Bronchial epithelial cell (primary cell): ENCODE measurements at regions not wholly inside any gene's neighbourhood (a gene's known extent, or its start where the extent isn't known, plus 50 kb on each side); places are given as distances from the start of the nearest gene placed in this dataset.

Experiments used
- DNase-seq: peaks from one replicate; pipeline ENCODE4 v3.0.0-alpha.2; 2010; ENCODE audit warnings: low read depth
- FAIRE-seq: peaks from 2 replicates; lab custom pipeline; 2011; peaks lifted over from hg19 to GRCh38; lab: Jason Lieb, UNC
- H3K27me3 ChIP-seq: 2 replicates; pipeline ENCODE4 v1.5.1; 2011; ENCODE audit warnings: low read length; ENCODE audit not compliant: control insufficient read depth, insufficient read depth
- H3K36me3 ChIP-seq: 2 replicates; pipeline ENCODE4 v1.5.1; 2011; ENCODE audit warnings: low read length; ENCODE audit not compliant: control insufficient read depth, insufficient read depth
- H3K4me3 ChIP-seq: 2 replicates; pipeline ENCODE4 v1.5.1; 2011; ENCODE audit warnings: mild to moderate bottlenecking, low read depth, low read length, control low read depth
- TF ChIP-seq, protein P1 (sequence below): IDR thresholded peaks from 2 replicates; pipeline ENCODE4 v1.5.1; 2011; ENCODE audit warnings: mild to moderate bottlenecking, moderate library complexity, low read length, control low read depth, inconsistent platforms; ENCODE audit not compliant: insufficient read depth, severe bottlenecking

GRCh38 chr4:182085051-182085480, 158.1 kb upstream of the TENM3 start:
- FAIRE-seq: no peak
- H3K4me3 ChIP-seq: no peak overlapping the region
- no peak for DNase-seq
- no peaks in the 10 kb centered on the region for H3K36me3 ChIP-seq
- TF ChIP-seq, protein P1, sequence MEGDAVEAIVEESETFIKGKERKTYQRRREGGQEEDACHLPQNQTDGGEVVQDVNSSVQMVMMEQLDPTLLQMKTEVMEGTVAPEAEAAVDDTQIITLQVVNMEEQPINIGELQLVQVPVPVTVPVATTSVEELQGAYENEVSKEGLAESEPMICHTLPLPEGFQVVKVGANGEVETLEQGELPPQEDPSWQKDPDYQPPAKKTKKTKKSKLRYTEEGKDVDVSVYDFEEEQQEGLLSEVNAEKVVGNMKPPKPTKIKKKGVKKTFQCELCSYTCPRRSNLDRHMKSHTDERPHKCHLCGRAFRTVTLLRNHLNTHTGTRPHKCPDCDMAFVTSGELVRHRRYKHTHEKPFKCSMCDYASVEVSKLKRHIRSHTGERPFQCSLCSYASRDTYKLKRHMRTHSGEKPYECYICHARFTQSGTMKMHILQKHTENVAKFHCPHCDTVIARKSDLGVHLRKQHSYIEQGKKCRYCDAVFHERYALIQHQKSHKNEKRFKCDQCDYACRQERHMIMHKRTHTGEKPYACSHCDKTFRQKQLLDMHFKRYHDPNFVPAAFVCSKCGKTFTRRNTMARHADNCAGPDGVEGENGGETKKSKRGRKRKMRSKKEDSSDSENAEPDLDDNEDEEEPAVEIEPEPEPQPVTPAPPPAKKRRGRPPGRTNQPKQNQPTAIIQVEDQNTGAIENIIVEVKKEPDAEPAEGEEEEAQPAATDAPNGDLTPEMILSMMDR: no peak
- H3K27me3 ChIP-seq: no peaks in the 10 kb centered on the region

- no peak overlapping the region for H3K4me3 ChIP-seq
- H3K36me3 ChIP-seq: no peaks in the 10 kb centered on the region
- FAIRE-seq (no peak), DNase-seq (no peak)
- TF ChIP-seq, protein P1: no peak
- no peaks in the 10 kb centered on the region for H3K27me3 ChIP-seq
Observed at GRCh38 chr4:182089326-182089725, 153.9 kb upstream of the TENM3 start.

DNA sequence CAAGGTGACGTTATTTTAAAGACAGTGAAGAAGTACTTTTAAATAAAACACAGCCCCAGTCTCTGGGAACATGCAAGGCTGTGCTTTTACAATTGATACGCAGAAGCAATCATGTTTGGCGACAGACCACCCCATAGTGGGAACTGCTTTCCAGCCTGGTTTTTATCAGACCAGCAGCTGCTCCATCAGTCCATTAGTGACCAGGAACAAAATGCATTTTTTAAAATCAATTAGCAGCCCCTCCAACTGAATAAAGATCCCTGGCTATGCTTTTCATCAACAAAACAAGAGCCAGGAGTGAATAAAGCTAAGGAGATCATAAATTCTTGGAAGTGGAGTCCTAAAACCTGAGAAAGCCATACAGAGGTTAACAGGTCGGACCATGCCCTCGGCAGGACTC, 153.0 kb upstream of the TENM3 start:
- no peak overlapping the region for H3K4me3 ChIP-seq

GRCh38 chr4:182091128-182091527, 152.1 kb upstream of the TENM3 start:
- Histone ChIP-seq H3K27me3 (no peaks in the 10 kb centered on the region), H3K36me3 (no peaks in the 10 kb centered on the region), H3K4me3 (no peak overlapping the region)
- FAIRE-seq: no peak
- DNase-seq: no peak
- TF ChIP-seq, protein P1: no peak

More for the DNA sequence above, 153.0 kb upstream of the TENM3 start:
- TF ChIP-seq, protein P1: no peak
- DNase-seq (no peak), FAIRE-seq (no peak)
- Histone ChIP-seq H3K36me3 (no peaks in the 10 kb centered on the region), H3K27me3 (no peaks in the 10 kb centered on the region)

- Histone ChIP-seq H3K27me3 (no peaks in the 10 kb centered on the region), H3K36me3 (no peaks in the 10 kb centered on the region), H3K4me3 (no peak overlapping the region)
- FAIRE-seq (no peak), DNase-seq (no peak)
- TF ChIP-seq, protein P1: no peak
Observed at GRCh38 chr4:182093431-182093831, 149.8 kb upstream of the TENM3 start.

DNA sequence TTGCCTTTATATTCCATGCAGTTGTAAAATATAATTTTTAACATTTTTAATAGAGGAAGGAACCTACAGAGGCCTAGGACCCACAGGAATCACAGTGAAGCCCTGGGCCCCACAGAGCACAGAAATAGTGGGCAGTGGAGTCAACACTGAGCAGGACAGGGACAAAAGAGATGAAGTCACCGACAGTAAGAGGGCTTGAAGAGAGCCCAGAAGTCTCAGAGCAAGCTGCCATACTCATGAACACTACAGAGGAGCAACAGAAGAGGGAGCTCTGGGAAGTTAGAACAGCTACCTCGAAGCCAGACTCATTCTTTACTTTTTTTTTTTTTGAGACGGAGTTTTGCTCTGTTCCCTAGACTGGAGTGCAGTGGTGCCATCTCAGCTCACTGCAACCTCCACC, 149.3 kb upstream of the TENM3 start:
- H3K4me3 ChIP-seq: no peak overlapping the region
- no peaks in the 10 kb centered on the region for H3K36me3 ChIP-seq
- TF ChIP-seq, protein P1: no peak
- DNase-seq: no peak
- no peaks in the 10 kb centered on the region for H3K27me3 ChIP-seq
- no peak for FAIRE-seq
